ENCODE measurements at regions not wholly inside any gene's neighbourhood (a gene's known extent, or its start where the extent isn't known, plus 50 kb on each side); places are given as distances from the start of the nearest gene placed in this dataset.
"Not testable (repeated sequence)": the region's sequence is repeated elsewhere in the genome, so short reads cannot be mapped to it uniquely, and the experiment has no call there.

- DNase-seq (ENCODE audit: low spot score): no peak
Measured at GRCh38 chr22:47309476-47309875, 547.0 kb downstream of the TBC1D22A start.

GRCh38 chr22:47308886-47309285 lies 546.4 kb downstream of the TBC1D22A start:
- DNase-seq (ENCODE audit: low spot score): no peak

- DNase-seq (ENCODE audit: low spot score): no peak
Measured at GRCh38 chr22:47307822-47308221, 545.4 kb downstream of the TBC1D22A start.

- DNase-seq (ENCODE audit: low spot score): peak; percentile 52
Measured at GRCh38 chr22:47307326-47307725, 544.9 kb downstream of the TBC1D22A start.

GRCh38 chr22:47304854-47305253 lies 542.4 kb downstream of the TBC1D22A start:
- no peak for DNase-seq (ENCODE audit: low spot score)

- no peak for DNase-seq (ENCODE audit: low spot score)
Measured at GRCh38 chr22:47304191-47304831, 541.9 kb downstream of the TBC1D22A start.

GRCh38 chr22:47303161-47303890 lies 540.9 kb downstream of the TBC1D22A start:
- no peak for DNase-seq (ENCODE audit: low spot score)

GRCh38 chr22:47302587-47302986 lies 540.1 kb downstream of the TBC1D22A start:
- not testable (repeated sequence) for DNase-seq (ENCODE audit: low spot score)

GRCh38 chr22:47301820-47302475 lies 539.5 kb downstream of the TBC1D22A start:
- DNase-seq (ENCODE audit: low spot score): no peak

GRCh38 chr22:47300698-47301405 lies 538.4 kb downstream of the TBC1D22A start:
- DNase-seq (ENCODE audit: low spot score): no peak

- DNase-seq (ENCODE audit: low spot score): no peak
Measured at GRCh38 chr22:47299863-47300697, 537.6 kb downstream of the TBC1D22A start.

GRCh38 chr22:47299211-47299862 lies 536.9 kb downstream of the TBC1D22A start:
- no peak for DNase-seq (ENCODE audit: low spot score)

GRCh38 chr22:47298017-47298785 lies 535.8 kb downstream of the TBC1D22A start:
- no peak for DNase-seq (ENCODE audit: low spot score)

GRCh38 chr22:47297261-47298016 lies 535.0 kb downstream of the TBC1D22A start:
- no peak for DNase-seq (ENCODE audit: low spot score)

GRCh38 chr22:47296405-47297260 lies 534.2 kb downstream of the TBC1D22A start:
- no peak for DNase-seq (ENCODE audit: low spot score)

GRCh38 chr22:47295982-47296381 lies 533.5 kb downstream of the TBC1D22A start:
- no peak for DNase-seq (ENCODE audit: low spot score)

- DNase-seq (ENCODE audit: low spot score): no peak
Measured at GRCh38 chr22:47295226-47295901, 532.9 kb downstream of the TBC1D22A start.

GRCh38 chr22:47294576-47294975 lies 532.1 kb downstream of the TBC1D22A start:
- no peak for DNase-seq (ENCODE audit: low spot score)

All from H4 (cell line).